HG02763 (cell line): ENCODE measurements at regions not wholly inside any gene's neighbourhood (a gene's known extent, or its start where the extent isn't known, plus 50 kb on each side); places are given as distances from the start of the nearest gene placed in this dataset.

Experiments used
- ATAC-seq: cut with Tn5 transposase; IDR thresholded peaks from one replicate; pipeline ENCODE4 v1.9.1; 2021; ENCODE audit warnings: mild to moderate bottlenecking, moderate library complexity; ENCODE audit not compliant: unreplicated experiment

- ATAC-seq: peak; percentile 88
Measured at GRCh38 chr9:73219985-73220626, 68.4 kb downstream of the ANXA1 start.

GRCh38 chr9:73223594-73223993, 71.9 kb downstream of the ANXA1 start:
- ATAC-seq: no peak

- ATAC-seq: no peak
Measured at GRCh38 chr9:73229543-73229942, 77.9 kb downstream of the ANXA1 start.

- no peak for ATAC-seq
Measured at GRCh38 chr9:73230251-73230650, 78.6 kb downstream of the ANXA1 start.

GRCh38 chr9:73231203-73231602, 79.5 kb downstream of the ANXA1 start:
- ATAC-seq: no peak

- no peak for ATAC-seq
Measured at GRCh38 chr9:73233359-73234007, 81.8 kb downstream of the ANXA1 start.

- ATAC-seq: no peak
Measured at GRCh38 chr9:73234008-73234360, 82.3 kb downstream of the ANXA1 start.

GRCh38 chr9:73237140-73237539, 85.5 kb downstream of the ANXA1 start:
- ATAC-seq: no peak

- ATAC-seq: no peak
Measured at GRCh38 chr9:73239570-73240265, 88.1 kb downstream of the ANXA1 start.

GRCh38 chr9:73243078-73243477, 91.4 kb downstream of the ANXA1 start:
- ATAC-seq: no peak

- ATAC-seq: no peak
Measured at GRCh38 chr9:73259086-73259696, 107.5 kb downstream of the ANXA1 start.

- no peak for ATAC-seq
Measured at GRCh38 chr9:73260506-73260905, 108.8 kb downstream of the ANXA1 start.

GRCh38 chr9:73264631-73265030, 113.0 kb downstream of the ANXA1 start:
- no peak for ATAC-seq

- ATAC-seq: no peak
Measured at GRCh38 chr9:73265876-73266275, 114.2 kb downstream of the ANXA1 start.

- no peak for ATAC-seq
Measured at GRCh38 chr9:73269430-73270101, 117.9 kb downstream of the ANXA1 start.

- peak; percentile 38 for ATAC-seq
Measured at GRCh38 chr9:73270967-73271721, 119.5 kb downstream of the ANXA1 start.

GRCh38 chr9:73280113-73280512, 128.4 kb downstream of the ANXA1 start:
- no peak for ATAC-seq

GRCh38 chr9:73284377-73284776, 132.7 kb downstream of the ANXA1 start:
- ATAC-seq: no peak

GRCh38 chr9:73294336-73294735, 142.7 kb downstream of the ANXA1 start:
- no peak for ATAC-seq

- no peak for ATAC-seq
Measured at GRCh38 chr9:73325983-73326382, 174.3 kb downstream of the ANXA1 start.

- no peak for ATAC-seq
Measured at GRCh38 chr9:73327149-73327548, 175.5 kb downstream of the ANXA1 start.
